HepG2 (cell line): ENCODE measurements at regions not wholly inside any gene's neighbourhood (a gene's known extent, or its start where the extent isn't known, plus 50 kb on each side); places are given as distances from the start of the nearest gene placed in this dataset.
A peak's percentile ranks its signal among the peaks of the same experiment; 100 is the strongest.

ENCODE experiments used
- AKAP8 ChIP-seq: sonication (generic); formaldehyde crosslinking; IDR thresholded peaks from 2 replicates; pipeline ENCODE4 v1.5.1; 2020; ENCODE audit warnings: mild to moderate bottlenecking, missing genetic modification reagents
- HNRNPL ChIP-seq: fragments of 200-400 bp; formaldehyde crosslinking; IDR thresholded peaks from 2 replicates; pipeline ENCODE4 v1.6.1; 2017; ENCODE audit warnings: mild to moderate bottlenecking, low read depth, low read length
- KDM4B ChIP-seq: sonication (generic); formaldehyde crosslinking; IDR thresholded peaks from 2 replicates; pipeline ENCODE4 v1.4.0; 2020; ENCODE audit warnings: missing genetic modification reagents
- KDM6A ChIP-seq: IDR thresholded peaks from 2 replicates; pipeline ENCODE4 v1.6.1; 2016; ENCODE audit warnings: low read depth
- MED8 ChIP-seq: sonication (generic); formaldehyde crosslinking; IDR thresholded peaks from 2 replicates; pipeline ENCODE4 v1.8.1; 2023; ENCODE audit warnings: mild to moderate bottlenecking, missing genetic modification reagents; ENCODE audit not compliant: insufficient replicate concordance
- NBN ChIP-seq: fragments of 450-650 bp; conservative IDR thresholded peaks from 2 replicates; pipeline ENCODE4 v1.6.1; 2017
- PITX1 ChIP-seq: sonication (generic); formaldehyde crosslinking; IDR thresholded peaks from 2 replicates; pipeline ENCODE4 v1.5.1; 2020; ENCODE audit warnings: mild to moderate bottlenecking, missing genetic modification reagents
- PPARG ChIP-seq: conservative IDR thresholded peaks from 2 replicates; pipeline ENCODE4 v1.6.1; 2016; ENCODE audit warnings: missing biosample characterization, missing genetic modification reagents
- RARA ChIP-seq: IDR thresholded peaks from 2 replicates; pipeline ENCODE4 v1.6.1; 2016; ENCODE audit warnings: missing genetic modification reagents, missing compliant biosample characterization
- RFXAP ChIP-seq: sonication (generic); formaldehyde crosslinking; IDR thresholded peaks from 2 replicates; pipeline ENCODE4 v1.4.0; 2020; ENCODE audit warnings: missing genetic modification reagents, borderline replicate concordance
- SP2 ChIP-seq: sonication (generic); formaldehyde crosslinking; IDR thresholded peaks from 2 replicates; pipeline ENCODE4 v1.5.1; 2020; ENCODE audit warnings: mild to moderate bottlenecking, missing genetic modification reagents
- SP5 ChIP-seq: IDR thresholded peaks from 2 replicates; pipeline ENCODE4 v1.6.1; 2016; ENCODE audit warnings: low read depth, borderline replicate concordance
- TAF1 ChIP-seq: sonication (generic); formaldehyde crosslinking; IDR thresholded peaks from 2 replicates; pipeline ENCODE4 v1.4.0; 2020; ENCODE audit warnings: missing genetic modification reagents
- XRCC5 ChIP-seq: fragments of 200-400 bp; formaldehyde crosslinking; optimal IDR thresholded peaks from 2 replicates; pipeline ENCODE3; 2017; ENCODE audit warnings: mild to moderate bottlenecking, low read length
- ZBTB7B ChIP-seq: sonication (generic); formaldehyde crosslinking; IDR thresholded peaks from 2 replicates; pipeline ENCODE4 v1.4.0; 2020; ENCODE audit warnings: missing genetic modification reagents
- ZNF350 ChIP-seq: sonication (generic); formaldehyde crosslinking; IDR thresholded peaks from 2 replicates; pipeline ENCODE4 v1.4.0; 2020; ENCODE audit warnings: mild to moderate bottlenecking, low read depth, missing genetic modification reagents, borderline replicate concordance
- ZNF496 ChIP-seq: sonication (generic); formaldehyde crosslinking; IDR thresholded peaks from 2 replicates; pipeline ENCODE4 v1.8.1; 2023; ENCODE audit warnings: mild to moderate bottlenecking, moderate library complexity, missing genetic modification reagents; ENCODE audit not compliant: insufficient replicate concordance
- ZNF614 ChIP-seq: IDR thresholded peaks from 2 replicates; pipeline ENCODE4 v1.6.1; 2018; ENCODE audit warnings: missing biosample characterization, missing genetic modification reagents, inconsistent platforms, borderline replicate concordance
- ZNF629 ChIP-seq: sonication (generic); formaldehyde crosslinking; conservative IDR thresholded peaks from 2 replicates; pipeline ENCODE4 v1.5.0; 2020; ENCODE audit warnings: missing genetic modification reagents
- ZNF780A ChIP-seq: sonication (generic); formaldehyde crosslinking; IDR thresholded peaks from 2 replicates; pipeline ENCODE4 v1.8.0; 2022; ENCODE audit warnings: mild to moderate bottlenecking, missing genetic modification reagents, moderate library complexity
- TF ChIP-seq, protein P1 (sequence below), 2 experiments: sonication (generic) in 1 of 2; formaldehyde crosslinking in 1 of 2; IDR thresholded peaks; 2 replicates each; pipeline versions ENCODE4 v1.5.1 to v1.6.1; 2011 to 2020; ENCODE audit warnings: borderline replicate concordance in 1 of 2, low read depth in 1 of 2, low read length in 1 of 2, mild to moderate bottlenecking in 1 of 2, missing genetic modification reagents in 1 of 2, moderate library complexity in 1 of 2
- TF ChIP-seq, protein P2 (sequence below): sonication (generic); IDR thresholded peaks from 2 replicates; pipeline ENCODE4 v1.6.1; 2016; ENCODE audit warnings: low read depth, borderline replicate concordance
- TF ChIP-seq, protein P3 (sequence below): IDR thresholded peaks from 2 replicates; pipeline ENCODE4 v1.6.1; 2018; ENCODE audit warnings: missing genetic modification reagents, mild to moderate bottlenecking, missing compliant biosample characterization
- TF ChIP-seq, protein P4 (sequence below), 2 experiments: fragments of 450-650 bp in 1 of 2; sonication (generic) in 1 of 2; formaldehyde crosslinking; IDR thresholded peaks; 2 replicates each; pipeline versions ENCODE4 v1.5.0 to v1.8.0; 2020 to 2022; ENCODE audit warnings: mild to moderate bottlenecking in 1 of 2, missing genetic modification reagents in 1 of 2

DNA sequence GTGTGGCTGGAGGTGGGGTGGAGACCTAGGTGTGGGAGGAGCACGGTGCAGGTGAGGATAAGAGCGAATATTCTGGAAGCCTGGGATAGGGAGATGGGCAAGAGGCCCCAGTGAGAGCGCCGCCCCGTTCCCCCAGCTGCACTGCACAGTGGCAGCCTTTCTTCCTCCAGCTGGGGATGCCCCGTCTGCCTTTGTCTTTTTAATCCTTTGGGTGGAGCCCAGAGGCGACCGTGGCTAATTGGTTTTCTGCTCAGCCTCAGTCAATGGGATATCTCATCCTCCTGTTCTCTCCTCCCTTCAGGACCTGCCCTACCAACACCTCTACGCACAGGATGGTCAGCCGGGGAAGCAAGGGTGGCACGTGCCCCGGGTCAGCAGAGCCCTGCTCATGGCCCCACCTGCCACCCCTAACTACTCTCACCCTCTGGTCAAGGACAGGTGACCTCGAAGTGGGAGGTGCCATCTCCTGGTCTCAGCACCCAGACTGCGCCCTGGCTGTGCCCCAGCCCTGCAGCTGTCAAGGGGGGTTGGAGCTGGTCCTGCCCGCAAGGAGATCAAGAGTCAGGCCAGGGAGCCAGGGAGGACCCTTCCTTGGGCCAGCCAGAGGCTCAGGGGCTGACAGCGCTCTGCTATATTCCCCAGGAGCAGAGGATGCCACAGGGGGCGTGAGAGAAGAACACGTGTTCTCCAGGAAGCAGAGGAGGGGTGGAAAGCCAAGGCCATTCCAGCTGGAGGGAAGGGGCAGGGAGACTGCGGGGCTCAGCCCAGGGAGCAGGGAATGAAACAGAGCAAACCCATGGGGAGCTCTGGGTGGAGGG, 64.0 kb downstream of the ADRA2C start (continued):
- no peak; the same call in 1 of the 2 replicates for TF ChIP-seq PPARG
- TF ChIP-seq KDM4B = 0 out of 2 replicates have a peak, but pooled peaks have one; percentile 15
- TF ChIP-seq RFXAP (CRISPR knock-in tag) = no peak
- TF ChIP-seq XRCC5 = peak; percentile 26
- TF ChIP-seq PITX1 = peak; percentile 74
- peak; percentile 57; the same call in 1 of the 2 replicates for TF ChIP-seq ZNF614 (CRISPR knock-in tag)
- TF ChIP-seq SP5 (CRISPR knock-in tag) = peak; percentile 66; the same call in 1 of the 2 replicates
- TF ChIP-seq, protein P1, sequence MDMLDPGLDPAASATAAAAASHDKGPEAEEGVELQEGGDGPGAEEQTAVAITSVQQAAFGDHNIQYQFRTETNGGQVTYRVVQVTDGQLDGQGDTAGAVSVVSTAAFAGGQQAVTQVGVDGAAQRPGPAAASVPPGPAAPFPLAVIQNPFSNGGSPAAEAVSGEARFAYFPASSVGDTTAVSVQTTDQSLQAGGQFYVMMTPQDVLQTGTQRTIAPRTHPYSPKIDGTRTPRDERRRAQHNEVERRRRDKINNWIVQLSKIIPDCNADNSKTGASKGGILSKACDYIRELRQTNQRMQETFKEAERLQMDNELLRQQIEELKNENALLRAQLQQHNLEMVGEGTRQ (IDR thresholded peaks at IDR 0.05; ENCODE audit: low read depth, low read length) = no peak; the same call in 1 of the 2 replicates
- TF ChIP-seq, protein P1 (CRISPR knock-in tag; IDR thresholded peaks at IDR 0.05; ENCODE audit: borderline replicate concordance) = peak; percentile 72; the same call in 1 of the 2 replicates
- no peak for TF ChIP-seq MED8 (CRISPR knock-in tag)
- TF ChIP-seq AKAP8 = peak; percentile 5; the same call in 1 of the 2 replicates
- TF ChIP-seq HNRNPL = peak; percentile 84
- no peak for TF ChIP-seq ZNF780A
- TF ChIP-seq ZNF629 = 0 out of 2 replicates have a peak, but pooled peaks have one; percentile 25
- TF ChIP-seq ZNF350 (CRISPR knock-in tag) = 0 out of 2 replicates have a peak, but pooled peaks have one; percentile 22
- peak; percentile 46; the same call in 1 of the 2 replicates for TF ChIP-seq TAF1 (CRISPR knock-in tag)
- TF ChIP-seq, protein P2, sequence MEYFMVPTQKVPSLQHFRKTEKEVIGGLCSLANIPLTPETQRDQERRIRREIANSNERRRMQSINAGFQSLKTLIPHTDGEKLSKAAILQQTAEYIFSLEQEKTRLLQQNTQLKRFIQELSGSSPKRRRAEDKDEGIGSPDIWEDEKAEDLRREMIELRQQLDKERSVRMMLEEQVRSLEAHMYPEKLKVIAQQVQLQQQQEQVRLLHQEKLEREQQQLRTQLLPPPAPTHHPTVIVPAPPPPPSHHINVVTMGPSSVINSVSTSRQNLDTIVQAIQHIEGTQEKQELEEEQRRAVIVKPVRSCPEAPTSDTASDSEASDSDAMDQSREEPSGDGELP = peak; percentile 50; the same call in 1 of the 2 replicates
- no peak for TF ChIP-seq ZNF496 (CRISPR knock-in tag)
- TF ChIP-seq RARA = peak; percentile 85
- no peak for TF ChIP-seq NBN
- TF ChIP-seq, protein P3, sequence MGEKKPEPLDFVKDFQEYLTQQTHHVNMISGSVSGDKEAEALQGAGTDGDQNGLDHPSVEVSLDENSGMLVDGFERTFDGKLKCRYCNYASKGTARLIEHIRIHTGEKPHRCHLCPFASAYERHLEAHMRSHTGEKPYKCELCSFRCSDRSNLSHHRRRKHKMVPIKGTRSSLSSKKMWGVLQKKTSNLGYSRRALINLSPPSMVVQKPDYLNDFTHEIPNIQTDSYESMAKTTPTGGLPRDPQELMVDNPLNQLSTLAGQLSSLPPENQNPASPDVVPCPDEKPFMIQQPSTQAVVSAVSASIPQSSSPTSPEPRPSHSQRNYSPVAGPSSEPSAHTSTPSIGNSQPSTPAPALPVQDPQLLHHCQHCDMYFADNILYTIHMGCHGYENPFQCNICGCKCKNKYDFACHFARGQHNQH (CRISPR knock-in tag) = 0 out of 2 replicates have a peak, but pooled peaks have one; percentile 47
- TF ChIP-seq ZBTB7B (CRISPR knock-in tag) = 0 out of 2 replicates have a peak, but pooled peaks have one; percentile 10
- TF ChIP-seq, protein P4, sequence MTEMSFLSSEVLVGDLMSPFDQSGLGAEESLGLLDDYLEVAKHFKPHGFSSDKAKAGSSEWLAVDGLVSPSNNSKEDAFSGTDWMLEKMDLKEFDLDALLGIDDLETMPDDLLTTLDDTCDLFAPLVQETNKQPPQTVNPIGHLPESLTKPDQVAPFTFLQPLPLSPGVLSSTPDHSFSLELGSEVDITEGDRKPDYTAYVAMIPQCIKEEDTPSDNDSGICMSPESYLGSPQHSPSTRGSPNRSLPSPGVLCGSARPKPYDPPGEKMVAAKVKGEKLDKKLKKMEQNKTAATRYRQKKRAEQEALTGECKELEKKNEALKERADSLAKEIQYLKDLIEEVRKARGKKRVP (CRISPR knock-in tag; IDR thresholded peaks at IDR 0.05) = no peak
- no peak for TF ChIP-seq KDM6A
- TF ChIP-seq SP2 = no peak
